Keratinocyte (primary cell): ENCODE measurements at regions not wholly inside any gene's neighbourhood (a gene's known extent, or its start where the extent isn't known, plus 50 kb on each side); places are given as distances from the start of the nearest gene placed in this dataset.

Source experiments
- DNase-seq: peaks from one replicate; pipeline ENCODE4 v3.0.0-alpha.2; 2011; ENCODE audit warnings: low read depth, missing footprints, low spot score
- FAIRE-seq: peaks from 2 replicates; lab custom pipeline; 2011; peaks lifted over from hg19 to GRCh38; lab: Jason Lieb, UNC
- H2AFZ ChIP-seq: 2 replicates; pipeline ENCODE4 v1.6.0; 2012; ENCODE audit warnings: low read length, control low read depth, inconsistent platforms; ENCODE audit not compliant: control insufficient read depth
- H3K27ac ChIP-seq: 2 replicates; pipeline ENCODE4 v1.5.1; 2011; ENCODE audit warnings: low read length; ENCODE audit not compliant: control insufficient read depth, insufficient read depth
- H3K27me3 ChIP-seq: 3 replicates; pipeline ENCODE4 v1.6.0; 2011; ENCODE audit warnings: low read length; ENCODE audit not compliant: control insufficient read depth, insufficient read depth; ENCODE audit errors: extremely low read depth
- H3K36me3 ChIP-seq, 2 experiments: 2 replicates in 1 of 2; 3 replicates in 1 of 2; pipeline ENCODE4 v1.5.1; 2011; ENCODE audit warnings: low read length in 2 of 2, mild to moderate bottlenecking in 1 of 2; ENCODE audit not compliant: control insufficient read depth in 2 of 2, insufficient read depth in 2 of 2; ENCODE audit errors: extremely low read depth in 1 of 2
- H3K4me1 ChIP-seq: 3 replicates; pipeline ENCODE4 v1.5.1; 2011; ENCODE audit warnings: low read length; ENCODE audit not compliant: control insufficient read depth, insufficient read depth; ENCODE audit errors: extremely low read depth
- H3K4me2 ChIP-seq: 3 replicates; pipeline ENCODE4 v1.6.0; 2011; ENCODE audit warnings: low read depth, low read length; ENCODE audit not compliant: control insufficient read depth, insufficient read depth; ENCODE audit errors: extremely low read depth
- H3K4me3 ChIP-seq, 3 experiments: fragments of 200-600 bp in 1 of 3; sonication (generic) in 1 of 3; 2 replicates in 2 of 3; 3 replicates in 1 of 3; pipeline ENCODE4 v1.5.1; 2011 to 2016; ENCODE audit warnings: low read length in 3 of 3, mild to moderate bottlenecking in 3 of 3, control low read depth in 2 of 3, inconsistent platforms in 1 of 3, low read depth in 1 of 3, mixed read lengths in 1 of 3, mixed run types in 1 of 3, moderate library complexity in 1 of 3; ENCODE audit not compliant: control insufficient read depth in 2 of 3, insufficient read depth in 2 of 3; ENCODE audit errors: extremely low read depth in 1 of 3
- H3K79me2 ChIP-seq: 2 replicates; pipeline ENCODE4 v1.6.0; 2012; ENCODE audit warnings: low read length; ENCODE audit not compliant: control insufficient read depth, insufficient read depth
- H3K9ac ChIP-seq: 3 replicates; pipeline ENCODE4 v1.6.0; 2011; ENCODE audit warnings: low read length; ENCODE audit not compliant: control insufficient read depth, insufficient read depth; ENCODE audit errors: extremely low read depth
- H3K9me1 ChIP-seq: 3 replicates; pipeline ENCODE4 v1.6.0; 2011; ENCODE audit warnings: low read length; ENCODE audit not compliant: control insufficient read depth, insufficient read depth; ENCODE audit errors: extremely low read depth
- H3K9me3 ChIP-seq: 2 replicates; pipeline ENCODE4 v1.5.1; 2012; ENCODE audit warnings: low read depth, low read length; ENCODE audit not compliant: control insufficient read depth
- H4K20me1 ChIP-seq: 3 replicates; pipeline ENCODE4 v1.6.0; 2011; ENCODE audit warnings: low read length; ENCODE audit not compliant: control insufficient read depth, insufficient read depth; ENCODE audit errors: extremely low read depth
- CTCF ChIP-seq, 3 experiments: IDR thresholded peaks in 1 of 3; conservative IDR thresholded peaks in 1 of 3; optimal IDR thresholded peaks in 1 of 3; 2 replicates in 2 of 3; 3 replicates in 1 of 3; pipeline versions ENCODE3 to v1.5.1; 2011; ENCODE audit warnings: low read length in 3 of 3, mild to moderate bottlenecking in 3 of 3, moderate library complexity in 2 of 3, control low read depth in 1 of 3, inconsistent platforms in 1 of 3; ENCODE audit not compliant: insufficient read depth in 2 of 3; ENCODE audit errors: extremely low read depth in 1 of 3
- EZH2 ChIP-seq: IDR thresholded peaks from one replicate; pipeline ENCODE4 v1.6.1; 2012; ENCODE audit warnings: inconsistent platforms, mild to moderate bottlenecking, low read length, moderate library complexity
- dilution Hi-C: fragments of 300-500 bp; cut with MboI; formaldehyde crosslinking; loops from one replicate; pipeline ENCODE4 v1.7.0; 2020; ENCODE audit warnings: low sequenced_read_pairs; ENCODE audit not compliant: extremely low pct_ligation_motif_present

- no peak overlapping the region for H3K9ac ChIP-seq
- DNase-seq (peak; percentile 33), FAIRE-seq (peak; percentile 51)
- dilution Hi-C loops, result no loop called here
- no peak overlapping the region for H3K4me2 ChIP-seq
- no peaks in the 10 kb centered on the region for H3K4me1 ChIP-seq
- H3K4me3 ChIP-seq, result peak overlapping the region in 1 of 3 experiments; percentile 4
- no peaks in the 10 kb centered on the region for H3K79me2 ChIP-seq
- H3K27ac ChIP-seq, result no peak overlapping the region
- H3K9me3 ChIP-seq, result no peaks in the 10 kb centered on the region
- peak overlapping the region; percentile 17 for H2AFZ ChIP-seq
- H3K27me3 ChIP-seq, result no peaks in the 10 kb centered on the region
- H3K9me1 ChIP-seq, result no peaks in the 10 kb centered on the region
- no peaks in the 10 kb centered on the region for H3K36me3 ChIP-seq
- TF ChIP-seq CTCF (optimal IDR thresholded peaks at IDR 0.05 in 1 of 3, IDR thresholded peaks at IDR 0.05 in 1 of 3, conservative IDR thresholded peaks at IDR 0.05 in 1 of 3; ENCODE audit: extremely low read depth in 1 of 3, insufficient read depth in 2 of 3, low read length in 3 of 3) (no peak), EZH2 (no peak)
- no peaks in the 10 kb centered on the region for H4K20me1 ChIP-seq
These were observed 396.7 kb upstream of the RGPD4 start for GRCh38 chr2:107430006-107430405.

GRCh38 chr2:107430596-107431266 is 396.0 kb upstream of the RGPD4 start:
- FAIRE-seq, result no peak
- Histone ChIP-seq H3K4me1 (no peaks in the 10 kb centered on the region), H2AFZ (peak overlapping the region; percentile 34), H3K27me3 (no peaks in the 10 kb centered on the region), H3K36me3 (no peaks in the 10 kb centered on the region), H3K27ac (no peak overlapping the region), H3K9me1 (no peaks in the 10 kb centered on the region), H3K9me3 (no peaks in the 10 kb centered on the region), H3K4me3 (peak overlapping the region in 1 of 3 experiments; percentile 4), H3K9ac (no peak overlapping the region), H4K20me1 (no peaks in the 10 kb centered on the region), H3K4me2 (no peak overlapping the region), H3K79me2 (no peaks in the 10 kb centered on the region)
- dilution Hi-C loops, result no loop called here
- DNase-seq, result no peak
- no peak for TF ChIP-seq EZH2
- TF ChIP-seq CTCF (optimal IDR thresholded peaks at IDR 0.05 in 1 of 3, IDR thresholded peaks at IDR 0.05 in 1 of 3, conservative IDR thresholded peaks at IDR 0.05 in 1 of 3; ENCODE audit: extremely low read depth in 1 of 3, insufficient read depth in 2 of 3, low read length in 3 of 3), result no peak
